ENCODE measurements at regions not wholly inside any gene's neighbourhood (a gene's known extent, or its start where the extent isn't known, plus 50 kb on each side); places are given as distances from the start of the nearest gene placed in this dataset.

DNA sequence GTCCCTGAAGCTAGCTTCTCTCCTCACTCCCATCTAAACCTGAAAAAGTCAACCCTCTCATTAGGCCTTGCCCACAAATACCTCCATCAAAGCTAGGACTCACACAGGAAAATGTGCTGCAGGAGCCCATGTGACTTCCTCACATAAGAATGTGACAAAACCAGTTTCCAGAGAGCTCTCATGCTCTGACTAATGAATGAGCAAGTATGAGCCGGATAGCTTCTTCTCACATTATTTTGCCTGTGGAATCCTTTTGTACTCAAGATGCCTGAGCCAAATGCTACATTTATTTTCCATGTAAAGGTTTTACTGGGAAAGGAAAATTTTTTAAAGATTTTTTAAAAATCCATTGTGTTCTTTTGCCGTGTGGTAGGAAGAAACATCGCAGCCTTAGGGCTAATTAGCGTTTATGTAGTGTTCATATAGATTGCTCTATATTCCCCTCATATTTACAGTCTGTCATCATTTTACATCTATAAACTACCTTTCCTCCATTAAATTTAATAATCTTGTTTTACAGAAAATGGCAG, 68.6 kb upstream of the CCN6 start:
- no peak overlapping the region for H3K4me3 Mint-ChIP-seq
- H3K27ac Mint-ChIP-seq, result no peak overlapping the region
- peaks cover 13% of the 10 kb centered on the region for H3K4me1 Mint-ChIP-seq (ENCODE audit: low read depth)
- intact Hi-C loops (cut with micrococcal nuclease), result no loop called here
- no peaks in the 10 kb centered on the region for H3K36me3 Mint-ChIP-seq (ENCODE audit: low read depth)
- peaks cover 1% of the 10 kb centered on the region for H3K27me3 Mint-ChIP-seq
- no peaks in the 10 kb centered on the region for H3K9me3 Mint-ChIP-seq

- Mint-ChIP-seq H3K4me1 (ENCODE audit: low read depth) (peaks cover 13% of the 10 kb centered on the region), H3K9me3 (no peaks in the 10 kb centered on the region), H3K27me3 (peaks cover 3% of the 10 kb centered on the region), H3K27ac (no peak overlapping the region), H3K36me3 (ENCODE audit: low read depth) (no peaks in the 10 kb centered on the region), H3K4me3 (no peak overlapping the region)
- intact Hi-C loops (cut with micrococcal nuclease), result no loop called here
These were observed 67.3 kb upstream of the CCN6 start for GRCh38 chr6:111986651-111987050.

GRCh38 chr6:111987295-111987694, 66.6 kb upstream of the CCN6 start:
- H3K4me1 Mint-ChIP-seq (ENCODE audit: low read depth), result peaks cover 14% of the 10 kb centered on the region
- H3K9me3 Mint-ChIP-seq, result no peaks in the 10 kb centered on the region
- H3K27ac Mint-ChIP-seq, result no peak overlapping the region
- intact Hi-C loops (cut with micrococcal nuclease), result no loop called here
- peaks cover 4% of the 10 kb centered on the region for H3K27me3 Mint-ChIP-seq
- no peaks in the 10 kb centered on the region for H3K36me3 Mint-ChIP-seq (ENCODE audit: low read depth)
- no peak overlapping the region for H3K4me3 Mint-ChIP-seq

GRCh38 chr6:111988926-111989325, 65.0 kb upstream of the CCN6 start:
- intact Hi-C loops (cut with micrococcal nuclease), result no loop called here
- peaks cover 5% of the 10 kb centered on the region for H3K27me3 Mint-ChIP-seq
- H3K27ac Mint-ChIP-seq, result no peak overlapping the region
- no peak overlapping the region for H3K4me3 Mint-ChIP-seq
- H3K9me3 Mint-ChIP-seq, result no peaks in the 10 kb centered on the region
- H3K4me1 Mint-ChIP-seq (ENCODE audit: low read depth), result peaks cover 30% of the 10 kb centered on the region
- H3K36me3 Mint-ChIP-seq (ENCODE audit: low read depth), result no peaks in the 10 kb centered on the region

DNA sequence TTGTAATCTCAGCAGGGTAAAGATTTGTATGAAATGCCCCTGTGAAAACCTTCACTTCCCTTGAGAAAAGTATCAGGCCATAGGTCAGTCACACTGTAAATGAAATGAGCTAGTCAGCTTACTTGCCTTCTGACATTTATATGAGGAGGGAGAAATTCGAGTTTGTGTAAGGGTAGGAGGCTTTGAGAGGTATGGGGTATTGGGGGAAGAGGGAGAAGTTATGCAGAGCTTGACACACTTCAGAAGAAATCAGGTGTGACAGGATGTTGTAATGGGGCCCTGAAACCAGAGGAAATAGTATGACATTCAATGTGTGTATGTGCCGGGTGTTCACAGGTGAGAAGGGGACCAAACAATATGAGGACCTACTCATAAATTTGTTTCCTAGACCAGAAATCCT, 64.2 kb upstream of the CCN6 start:
- Mint-ChIP-seq H3K27me3 (peaks cover 5% of the 10 kb centered on the region), H3K9me3 (no peaks in the 10 kb centered on the region), H3K4me3 (no peak overlapping the region), H3K27ac (no peak overlapping the region), H3K4me1 (ENCODE audit: low read depth) (peaks cover 31% of the 10 kb centered on the region), H3K36me3 (ENCODE audit: low read depth) (no peaks in the 10 kb centered on the region)
- intact Hi-C loops (cut with micrococcal nuclease), result no loop called here

DNA sequence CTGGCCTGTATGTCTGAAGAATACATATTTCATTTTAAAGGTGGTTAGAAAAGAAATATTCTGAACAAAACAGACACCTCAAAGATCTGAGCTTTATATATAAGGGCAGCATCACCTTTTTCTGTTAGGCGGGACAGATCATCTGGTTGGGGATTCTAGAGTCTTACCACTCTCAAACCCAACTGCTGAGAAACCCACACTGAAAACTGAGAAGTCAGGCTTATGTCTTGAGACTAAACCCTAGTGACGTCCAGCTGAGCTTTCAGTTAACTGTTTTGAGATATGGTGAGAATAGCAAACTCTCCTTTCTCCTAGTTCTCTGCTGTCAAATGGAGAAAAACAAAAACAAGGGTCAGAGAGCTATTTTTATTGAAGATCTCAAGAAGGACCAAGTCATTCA, 63.7 kb upstream of the CCN6 start:
- no peak overlapping the region for H3K27ac Mint-ChIP-seq
- intact Hi-C loops (cut with micrococcal nuclease), result no loop called here
- H3K9me3 Mint-ChIP-seq, result no peaks in the 10 kb centered on the region
- no peak overlapping the region for H3K4me3 Mint-ChIP-seq
- peaks cover 31% of the 10 kb centered on the region for H3K4me1 Mint-ChIP-seq (ENCODE audit: low read depth)
- H3K36me3 Mint-ChIP-seq (ENCODE audit: low read depth), result no peaks in the 10 kb centered on the region
- H3K27me3 Mint-ChIP-seq, result peaks cover 5% of the 10 kb centered on the region

GRCh38 chr6:111992851-111993250, 61.1 kb upstream of the CCN6 start:
- Mint-ChIP-seq H3K36me3 (ENCODE audit: low read depth) (no peaks in the 10 kb centered on the region), H3K4me3 (no peak overlapping the region), H3K4me1 (ENCODE audit: low read depth) (peaks cover 35% of the 10 kb centered on the region), H3K9me3 (no peaks in the 10 kb centered on the region), H3K27me3 (peaks cover 5% of the 10 kb centered on the region), H3K27ac (no peak overlapping the region)
- intact Hi-C loops (cut with micrococcal nuclease), result no loop called here

DNA sequence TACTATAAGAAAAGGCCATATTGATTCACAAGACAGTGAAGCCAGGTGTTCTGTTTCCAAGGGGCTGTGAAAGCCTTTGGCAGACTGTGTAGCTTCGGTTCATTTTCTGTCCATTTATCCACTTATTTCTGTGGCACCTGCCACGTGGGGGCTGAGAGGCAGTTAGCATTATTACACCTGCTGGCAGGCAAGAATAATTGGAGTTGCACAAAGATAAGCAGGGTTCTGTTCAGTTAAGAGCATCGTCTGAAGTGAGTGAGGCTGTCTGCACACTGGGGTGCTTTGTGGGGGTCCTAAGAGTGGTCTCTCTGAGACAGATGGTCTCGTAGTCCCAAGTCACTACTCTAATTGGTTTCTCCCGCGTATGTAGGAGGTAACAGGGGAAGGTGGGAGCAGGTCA, 60.6 kb upstream of the CCN6 start:
- no peaks in the 10 kb centered on the region for H3K36me3 Mint-ChIP-seq (ENCODE audit: low read depth)
- peaks cover 35% of the 10 kb centered on the region for H3K4me1 Mint-ChIP-seq (ENCODE audit: low read depth)
- intact Hi-C loops (cut with micrococcal nuclease), result no loop called here
- peaks cover 5% of the 10 kb centered on the region for H3K27me3 Mint-ChIP-seq
- H3K27ac Mint-ChIP-seq, result no peak overlapping the region
- H3K9me3 Mint-ChIP-seq, result no peaks in the 10 kb centered on the region
- H3K4me3 Mint-ChIP-seq, result no peak overlapping the region

DNA sequence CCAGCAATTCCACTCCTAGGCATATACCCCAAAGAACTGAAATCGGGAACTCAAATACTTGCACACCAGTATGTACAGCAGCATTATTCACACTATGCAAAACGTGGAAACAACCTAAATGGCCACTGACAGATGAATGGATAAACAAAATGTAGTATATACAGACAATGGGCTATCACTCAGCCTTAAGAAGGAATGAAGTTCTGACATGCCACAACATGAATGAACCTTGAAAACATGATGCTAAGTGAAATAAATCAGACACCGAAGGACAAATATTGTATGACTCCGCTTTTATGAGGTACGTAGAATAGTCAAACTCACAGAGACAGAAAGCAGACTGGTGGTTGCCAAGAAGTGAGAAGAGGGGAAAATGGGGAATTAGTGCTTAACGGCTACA, 59.1 kb upstream of the CCN6 start:
- peaks cover 4% of the 10 kb centered on the region for H3K27me3 Mint-ChIP-seq
- no peak overlapping the region for H3K27ac Mint-ChIP-seq
- H3K36me3 Mint-ChIP-seq (ENCODE audit: low read depth), result no peaks in the 10 kb centered on the region
- no peaks in the 10 kb centered on the region for H3K9me3 Mint-ChIP-seq
- H3K4me3 Mint-ChIP-seq, result no peak overlapping the region
- peaks cover 29% of the 10 kb centered on the region for H3K4me1 Mint-ChIP-seq (ENCODE audit: low read depth)
- intact Hi-C loops (cut with micrococcal nuclease), result loop anchor here (5.0 kb wide), 2 partner anchors 48 to 122 kb away; partner anchors contain the start of gene FYN

- intact Hi-C loops (cut with micrococcal nuclease), result loop anchor here (5.0 kb wide), 2 partner anchors 47 to 123 kb away; partner anchors contain the start of gene FYN
- Mint-ChIP-seq H3K4me1 (ENCODE audit: low read depth) (peaks cover 27% of the 10 kb centered on the region), H3K4me3 (no peak overlapping the region), H3K36me3 (ENCODE audit: low read depth) (no peaks in the 10 kb centered on the region), H3K27ac (no peak overlapping the region), H3K9me3 (no peaks in the 10 kb centered on the region), H3K27me3 (peaks cover 4% of the 10 kb centered on the region)
These were observed 58.5 kb upstream of the CCN6 start for GRCh38 chr6:111995404-111995803.

- Mint-ChIP-seq H3K27me3 (peaks cover 2% of the 10 kb centered on the region), H3K27ac (no peak overlapping the region), H3K9me3 (no peaks in the 10 kb centered on the region), H3K4me1 (ENCODE audit: low read depth) (peaks cover 27% of the 10 kb centered on the region), H3K36me3 (ENCODE audit: low read depth) (no peaks in the 10 kb centered on the region), H3K4me3 (no peak overlapping the region)
- intact Hi-C loops (cut with micrococcal nuclease), result loop anchor here (5.0 kb wide), 2 partner anchors 46 to 124 kb away; partner anchors contain the start of gene FYN
These were observed 57.6 kb upstream of the CCN6 start for GRCh38 chr6:111996144-111996865.

GRCh38 chr6:111997078-111997852, 56.6 kb upstream of the CCN6 start:
- Mint-ChIP-seq H3K27ac (no peak overlapping the region), H3K4me1 (ENCODE audit: low read depth) (peaks cover 27% of the 10 kb centered on the region), H3K36me3 (ENCODE audit: low read depth) (no peaks in the 10 kb centered on the region), H3K27me3 (peaks cover 2% of the 10 kb centered on the region), H3K4me3 (no peak overlapping the region), H3K9me3 (no peaks in the 10 kb centered on the region)
- intact Hi-C loops (cut with micrococcal nuclease), result loop anchor here (1.0 to 5.0 kb wide), 3 partner anchors 45 to 287 kb away; partner anchors contain the start of gene FYN

GRCh38 chr6:111997853-111998208, 56.1 kb upstream of the CCN6 start:
- H3K4me3 Mint-ChIP-seq, result no peak overlapping the region

DNA sequence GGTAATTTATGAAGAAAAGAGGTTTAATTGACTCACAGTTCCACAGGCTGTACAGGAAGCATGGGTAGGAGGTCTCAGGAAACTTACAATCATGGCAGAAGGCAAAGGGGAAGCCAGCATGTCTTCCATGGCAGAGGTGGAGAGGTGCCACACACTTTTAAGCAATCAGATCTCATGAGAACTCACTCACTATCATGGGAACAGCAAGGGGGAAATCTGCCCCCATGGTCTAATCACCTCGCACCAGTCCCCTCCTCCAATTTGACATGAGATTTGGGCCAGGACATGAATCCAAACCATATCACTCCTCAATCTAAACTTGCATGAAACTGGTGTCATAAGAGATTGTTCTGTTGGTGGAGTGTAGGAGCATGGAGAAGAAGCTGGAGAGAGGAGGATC, 51.6 kb upstream of the CCN6 start:
- Mint-ChIP-seq H3K4me3 (no peak overlapping the region), H3K27ac (no peak overlapping the region), H3K27me3 (no peaks in the 10 kb centered on the region), H3K4me1 (ENCODE audit: low read depth) (peaks cover 26% of the 10 kb centered on the region), H3K9me3 (no peaks in the 10 kb centered on the region), H3K36me3 (ENCODE audit: low read depth) (no peaks in the 10 kb centered on the region)
- intact Hi-C loops (cut with micrococcal nuclease), result no loop called here

More at GRCh38 chr6:111997853-111998208, 56.1 kb upstream of the CCN6 start:
- Mint-ChIP-seq H3K9me3 (no peaks in the 10 kb centered on the region), H3K4me1 (ENCODE audit: low read depth) (peaks cover 21% of the 10 kb centered on the region), H3K27me3 (no peaks in the 10 kb centered on the region), H3K27ac (no peak overlapping the region), H3K36me3 (ENCODE audit: low read depth) (no peaks in the 10 kb centered on the region)
- intact Hi-C loops (cut with micrococcal nuclease), result loop anchor here (1.0 to 5.0 kb wide), 3 partner anchors 44 to 288 kb away; partner anchors contain the start of gene FYN
